ENCODE measurements at regions not wholly inside any gene's neighbourhood (a gene's known extent, or its start where the extent isn't known, plus 50 kb on each side); places are given as distances from the start of the nearest gene placed in this dataset.

DNA sequence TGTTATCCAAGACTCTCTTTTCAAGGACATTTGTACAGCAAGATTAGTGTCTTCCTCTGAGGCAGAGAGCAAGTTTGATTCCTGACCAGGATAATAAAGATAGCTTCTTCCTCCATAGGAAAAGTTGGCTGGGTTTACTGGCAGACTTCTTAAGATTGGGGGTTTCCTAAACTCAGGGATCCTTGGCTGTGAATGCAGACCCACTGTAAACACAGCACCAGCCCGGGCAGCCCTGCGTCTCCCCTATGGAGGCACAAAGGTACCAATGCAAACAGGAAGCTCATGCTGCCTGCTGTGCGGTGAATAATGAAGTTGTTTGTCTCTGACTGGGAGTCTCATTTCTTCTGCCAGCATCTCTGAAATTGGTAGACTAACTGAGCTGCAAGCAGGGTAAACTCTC is 96.2 kb upstream of the ARHGAP28 start:
- intact Hi-C loops (cut with micrococcal nuclease): no loop called here
- Mint-ChIP-seq H3K27me3 (no peaks in the 10 kb centered on the region), H3K4me3 (no peak overlapping the region), H3K4me1 (no peaks in the 10 kb centered on the region), H3K27ac (no peak overlapping the region), H3K9me3 (ENCODE audit: insufficient read depth) (no peaks in the 10 kb centered on the region)
- H3K36me3 ChIP-seq (replicated peaks in 1 of 2; ENCODE audit: control extremely low read depth in 1 of 2, control insufficient read depth in 1 of 2, extremely low read depth in 1 of 2, insufficient read depth in 2 of 2, low read length in 1 of 2): no peaks in the 10 kb centered on the region
- no peak overlapping the region for H2AFZ ChIP-seq (ENCODE audit: insufficient read depth, low read depth, low read length, poor library complexity, severe bottlenecking)
- H3K27me3 ChIP-seq (replicated peaks in 1 of 4; ENCODE audit: control extremely low read depth in 1 of 4, control insufficient read depth in 3 of 4, insufficient read depth in 4 of 4, low read length in 3 of 4): no peaks in the 10 kb centered on the region
- no peaks in the 10 kb centered on the region for H3K9me3 ChIP-seq (ENCODE audit: control extremely low read depth in 1 of 3, control insufficient read depth in 2 of 3, insufficient read depth in 1 of 3, low read length in 2 of 3)
- H3K27ac ChIP-seq (ENCODE audit: low read length in 2 of 2): no peak overlapping the region
- no peak for TF ChIP-seq EZH2 (IDR thresholded peaks at IDR 0.05; ENCODE audit: borderline replicate concordance, insufficient read depth, low read depth, low read length, poor library complexity, severe bottlenecking)
- TF ChIP-seq, protein P1, sequence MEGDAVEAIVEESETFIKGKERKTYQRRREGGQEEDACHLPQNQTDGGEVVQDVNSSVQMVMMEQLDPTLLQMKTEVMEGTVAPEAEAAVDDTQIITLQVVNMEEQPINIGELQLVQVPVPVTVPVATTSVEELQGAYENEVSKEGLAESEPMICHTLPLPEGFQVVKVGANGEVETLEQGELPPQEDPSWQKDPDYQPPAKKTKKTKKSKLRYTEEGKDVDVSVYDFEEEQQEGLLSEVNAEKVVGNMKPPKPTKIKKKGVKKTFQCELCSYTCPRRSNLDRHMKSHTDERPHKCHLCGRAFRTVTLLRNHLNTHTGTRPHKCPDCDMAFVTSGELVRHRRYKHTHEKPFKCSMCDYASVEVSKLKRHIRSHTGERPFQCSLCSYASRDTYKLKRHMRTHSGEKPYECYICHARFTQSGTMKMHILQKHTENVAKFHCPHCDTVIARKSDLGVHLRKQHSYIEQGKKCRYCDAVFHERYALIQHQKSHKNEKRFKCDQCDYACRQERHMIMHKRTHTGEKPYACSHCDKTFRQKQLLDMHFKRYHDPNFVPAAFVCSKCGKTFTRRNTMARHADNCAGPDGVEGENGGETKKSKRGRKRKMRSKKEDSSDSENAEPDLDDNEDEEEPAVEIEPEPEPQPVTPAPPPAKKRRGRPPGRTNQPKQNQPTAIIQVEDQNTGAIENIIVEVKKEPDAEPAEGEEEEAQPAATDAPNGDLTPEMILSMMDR (IDR thresholded peaks at IDR 0.05): no peak
- H3K9ac ChIP-seq (ENCODE audit: low read length): no peak overlapping the region
- DNase-seq (no peak), ATAC-seq (ENCODE audit: low read depth) (no peak)
- CTCF ChIA-PET: no interaction called here
- 83% methylated on average over 1 of the region's 3 CpGs for WGBS (ENCODE audit: insufficient coverage)
- no peak overlapping the region for H3K4me2 ChIP-seq (replicated peaks; ENCODE audit: low read depth, low read length, poor library complexity, severe bottlenecking)
- H3K4me3 ChIP-seq (ENCODE audit: control extremely low read depth in 1 of 5, extremely low read depth in 1 of 5, insufficient read depth in 1 of 5, low read depth in 2 of 5, low read length in 4 of 5): no peak overlapping the region
- H3K4me1 ChIP-seq (ENCODE audit: control insufficient read depth in 2 of 2, insufficient read depth in 2 of 2, low read length in 2 of 2): no peaks in the 10 kb centered on the region
- POLR2A ChIA-PET: no interaction called here
- H4K20me1 ChIP-seq (ENCODE audit: control insufficient read depth, insufficient read depth, low read length, poor library complexity, severe bottlenecking): no peaks in the 10 kb centered on the region
- no peaks in the 10 kb centered on the region for H3K79me2 ChIP-seq (ENCODE audit: control insufficient read depth, insufficient read depth, low read length)

GRCh38 chr18:6636091-6636490 is 93.4 kb upstream of the ARHGAP28 start:
- ATAC-seq (ENCODE audit: low read depth) (no peak), DNase-seq (no peak)
- no peak overlapping the region for H3K27ac ChIP-seq (ENCODE audit: low read length in 2 of 2)
- no peak for TF ChIP-seq EZH2 (IDR thresholded peaks at IDR 0.05; ENCODE audit: borderline replicate concordance, insufficient read depth, low read depth, low read length, poor library complexity, severe bottlenecking)
- TF ChIP-seq, protein P1 (IDR thresholded peaks at IDR 0.05): no peak
- Mint-ChIP-seq H3K9me3 (ENCODE audit: insufficient read depth) (no peaks in the 10 kb centered on the region), H3K4me3 (no peak overlapping the region), H3K27ac (no peak overlapping the region), H3K4me1 (no peaks in the 10 kb centered on the region), H3K27me3 (no peaks in the 10 kb centered on the region)
- H3K4me3 ChIP-seq (ENCODE audit: control extremely low read depth in 1 of 5, extremely low read depth in 1 of 5, insufficient read depth in 1 of 5, low read depth in 2 of 5, low read length in 4 of 5): no peak overlapping the region
- no peaks in the 10 kb centered on the region for H3K36me3 ChIP-seq (replicated peaks in 1 of 2; ENCODE audit: control extremely low read depth in 1 of 2, control insufficient read depth in 1 of 2, extremely low read depth in 1 of 2, insufficient read depth in 2 of 2, low read length in 1 of 2)
- no peaks in the 10 kb centered on the region for H3K4me1 ChIP-seq (ENCODE audit: control insufficient read depth in 2 of 2, insufficient read depth in 2 of 2, low read length in 2 of 2)
- H3K27me3 ChIP-seq (replicated peaks in 1 of 4; ENCODE audit: control extremely low read depth in 1 of 4, control insufficient read depth in 3 of 4, insufficient read depth in 4 of 4, low read length in 3 of 4): no peaks in the 10 kb centered on the region
- POLR2A ChIA-PET: no interaction called here
- CTCF ChIA-PET: no interaction called here
- intact Hi-C loops (cut with micrococcal nuclease): no loop called here
- no peak overlapping the region for H3K9ac ChIP-seq (ENCODE audit: low read length)
- peaks cover 0 to 2% (median 0%) of the 10 kb centered on the region in 3 donors for H3K9me3 ChIP-seq (ENCODE audit: control extremely low read depth in 1 of 3, control insufficient read depth in 2 of 3, insufficient read depth in 1 of 3, low read length in 2 of 3)
- no peaks in the 10 kb centered on the region for H4K20me1 ChIP-seq (ENCODE audit: control insufficient read depth, insufficient read depth, low read length, poor library complexity, severe bottlenecking)
- H2AFZ ChIP-seq (ENCODE audit: insufficient read depth, low read depth, low read length, poor library complexity, severe bottlenecking): no peak overlapping the region
- no peak overlapping the region for H3K4me2 ChIP-seq (replicated peaks; ENCODE audit: low read depth, low read length, poor library complexity, severe bottlenecking)
- WGBS (ENCODE audit: insufficient coverage): 60% methylated on average over 1 of the region's 1 CpG
- no peaks in the 10 kb centered on the region for H3K79me2 ChIP-seq (ENCODE audit: control insufficient read depth, insufficient read depth, low read length)
